Right lobe of liver (tissue), 6 donors: ENCODE measurements at regions not wholly inside any gene's neighbourhood (a gene's known extent, or its start where the extent isn't known, plus 50 kb on each side); places are given as distances from the start of the nearest gene placed in this dataset.

ENCODE experiments used
- ATAC-seq, 4 donors: fragments of 200-7000 bp; cut with Tn5 transposase; one replicate each; pipeline ENCODE4 v1.9.1; 2020; ENCODE audit warnings: mild to moderate bottlenecking in 4 of 4, moderate library complexity in 4 of 4
- DNase-seq, 3 donors: peaks; one replicate each; pipeline ENCODE4 v3.0.0-alpha.2; 2020
- H3K27ac ChIP-seq, 3 donors: fragments of 200-600 bp; one replicate each; pipeline ENCODE4 v1.8.0; 2022
- H3K27me3 ChIP-seq, 2 donors: fragments of 200-600 bp; one replicate each; pipeline ENCODE4 v1.8.0; 2022
- H3K36me3 ChIP-seq, 4 donors: fragments of 200-600 bp; sonication (generic) in 1 of 4; one replicate each; pipeline versions ENCODE4 v1.5.1 to v1.8.0; 2017 to 2022; ENCODE audit warnings: control low read depth in 1 of 4
- H3K4me1 ChIP-seq, 4 donors: fragments of 200-600 bp; sonication (generic) in 1 of 4; one replicate each; pipeline versions ENCODE4 v1.5.1 to v1.8.0; 2017 to 2022; ENCODE audit warnings: control low read depth in 1 of 4
- H3K4me3 ChIP-seq, 3 donors: fragments of 200-600 bp; one replicate each; pipeline ENCODE4 v1.8.0; 2022
- H3K9me3 ChIP-seq, 4 donors: fragments of 200-600 bp; sonication (generic) in 1 of 4; one replicate each; pipeline versions ENCODE4 v1.5.1 to v1.8.0; 2017 to 2022; ENCODE audit warnings: control low read depth in 1 of 4
- POLR2A ChIP-seq: fragments of 450-650 bp; IDR thresholded peaks from one replicate; pipeline ENCODE4 v1.6.1; 2017; ENCODE audit warnings: antibody characterized with exemption, mild to moderate bottlenecking
- WGBS: methylation state at CpG from one replicate; pipeline ENCODE4 v1.1.6; 2018; ENCODE audit warnings: low coverage, low lambda C conversion rate; ENCODE audit not compliant: insufficient coverage; ENCODE audit errors: missing lambda C conversion rate; 5-methylcytosine and 5-hydroxymethylcytosine counted together
- intact Hi-C, 2 donors: fragments of 100-400 bp; cut with DNase I; formaldehyde crosslinking; loops; one replicate each; pipeline versions ENCODE4 v1.11.2 to v1.14.1; 2022
- TF ChIP-seq, protein P1 (sequence below), 4 donors: fragments of 200-600 bp in 3 of 4; fragments of 450-650 bp in 1 of 4; IDR thresholded peaks; one replicate each; pipeline versions ENCODE4 v1.5.1 to v1.8.0; 2016 to 2022; ENCODE audit warnings: antibody characterized with exemption in 4 of 4, mild to moderate bottlenecking in 2 of 4
- donor health status: DM: no; HTN: yes; CAD: no.
- donor health status: DM: no; HTN: no; CAD: no.
- donor health status: DM: no; HTN: no; CAD: no.
- donor health status: DM: no; HTN: yes; CAD: no.
- donor health status: DM: no; HTN: yes; CAD: no.

- intact Hi-C loops, result no loop called here
- no peaks in the 10 kb centered on the region for H3K36me3 ChIP-seq
- no peaks in the 10 kb centered on the region for H3K27me3 ChIP-seq
- no peak overlapping the region for H3K4me3 ChIP-seq
- H3K4me1 ChIP-seq, result no peaks in the 10 kb centered on the region
- no peak overlapping the region for H3K27ac ChIP-seq
- TF ChIP-seq POLR2A, result no peak
- TF ChIP-seq, protein P1, sequence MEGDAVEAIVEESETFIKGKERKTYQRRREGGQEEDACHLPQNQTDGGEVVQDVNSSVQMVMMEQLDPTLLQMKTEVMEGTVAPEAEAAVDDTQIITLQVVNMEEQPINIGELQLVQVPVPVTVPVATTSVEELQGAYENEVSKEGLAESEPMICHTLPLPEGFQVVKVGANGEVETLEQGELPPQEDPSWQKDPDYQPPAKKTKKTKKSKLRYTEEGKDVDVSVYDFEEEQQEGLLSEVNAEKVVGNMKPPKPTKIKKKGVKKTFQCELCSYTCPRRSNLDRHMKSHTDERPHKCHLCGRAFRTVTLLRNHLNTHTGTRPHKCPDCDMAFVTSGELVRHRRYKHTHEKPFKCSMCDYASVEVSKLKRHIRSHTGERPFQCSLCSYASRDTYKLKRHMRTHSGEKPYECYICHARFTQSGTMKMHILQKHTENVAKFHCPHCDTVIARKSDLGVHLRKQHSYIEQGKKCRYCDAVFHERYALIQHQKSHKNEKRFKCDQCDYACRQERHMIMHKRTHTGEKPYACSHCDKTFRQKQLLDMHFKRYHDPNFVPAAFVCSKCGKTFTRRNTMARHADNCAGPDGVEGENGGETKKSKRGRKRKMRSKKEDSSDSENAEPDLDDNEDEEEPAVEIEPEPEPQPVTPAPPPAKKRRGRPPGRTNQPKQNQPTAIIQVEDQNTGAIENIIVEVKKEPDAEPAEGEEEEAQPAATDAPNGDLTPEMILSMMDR (IDR thresholded peaks at IDR 0.05), result no peak
- DNase-seq (no peak), ATAC-seq (no peak)
- no peaks in the 10 kb centered on the region for H3K9me3 ChIP-seq
- WGBS, result 74% methylated on average over 5 of the region's 5 CpGs
Observed at GRCh38 chr4:124899997-124900396, 187.5 kb upstream of the ANKRD50 start.

DNA sequence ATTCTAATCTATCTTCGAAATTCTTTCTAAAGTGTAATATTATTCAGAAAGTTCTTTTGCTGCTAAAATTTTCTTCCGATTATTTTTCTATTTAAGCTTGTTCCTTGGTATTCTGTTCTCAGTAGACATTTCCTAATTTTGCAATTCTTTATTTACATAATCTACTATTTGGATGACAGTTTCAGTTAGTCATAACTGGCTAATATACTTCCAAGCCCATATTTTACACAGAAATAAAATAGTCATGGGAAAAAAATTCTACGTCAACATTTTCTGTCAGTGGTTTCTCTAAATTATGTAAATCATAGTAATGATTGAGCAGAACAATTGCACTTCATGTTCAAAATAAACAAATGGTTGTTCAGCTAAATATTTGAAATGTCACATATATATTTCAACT lies 178.0 kb upstream of the ANKRD50 start:
- Histone ChIP-seq H3K27me3 (no peaks in the 10 kb centered on the region), H3K4me3 (no peak overlapping the region), H3K27ac (no peak overlapping the region), H3K9me3 (no peaks in the 10 kb centered on the region), H3K4me1 (no peaks in the 10 kb centered on the region), H3K36me3 (no peaks in the 10 kb centered on the region)
- intact Hi-C loops, result no loop called here
- TF ChIP-seq, protein P1 (IDR thresholded peaks at IDR 0.05), result no peak
- no peak for TF ChIP-seq POLR2A
- WGBS, result 64% methylated on average over 3 of the region's 3 CpGs
- ATAC-seq (no peak), DNase-seq (no peak)

DNA sequence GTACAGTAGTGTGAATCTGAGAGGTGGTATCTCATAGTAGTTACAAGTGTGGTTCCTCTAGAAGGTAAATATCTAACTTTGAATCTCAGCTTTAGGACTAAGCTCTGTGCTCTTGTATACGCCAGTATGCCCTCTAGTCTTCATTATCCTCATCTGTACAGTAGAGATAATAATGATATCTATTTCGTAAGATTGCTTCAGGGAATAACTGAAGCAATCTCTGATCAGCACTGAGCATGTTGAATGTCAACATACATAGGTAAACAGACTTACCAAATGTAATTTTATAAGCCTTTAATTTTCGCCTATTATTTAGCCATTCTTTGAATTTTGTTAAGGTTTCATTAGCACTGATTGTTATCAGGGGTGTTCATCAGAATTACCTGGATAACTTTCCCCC lies 175.2 kb upstream of the ANKRD50 start:
- H3K4me3 ChIP-seq, result no peak overlapping the region
- TF ChIP-seq, protein P1 (IDR thresholded peaks at IDR 0.05), result no peak
- no peak for TF ChIP-seq POLR2A
- intact Hi-C loops, result no loop called here
- H3K4me1 ChIP-seq, result no peaks in the 10 kb centered on the region
- 67% methylated on average over 3 of the region's 3 CpGs for WGBS
- ATAC-seq (no peak), DNase-seq (no peak)
- H3K27me3 ChIP-seq, result no peaks in the 10 kb centered on the region
- H3K36me3 ChIP-seq, result no peaks in the 10 kb centered on the region
- H3K9me3 ChIP-seq, result no peaks in the 10 kb centered on the region
- H3K27ac ChIP-seq, result no peak overlapping the region

DNA sequence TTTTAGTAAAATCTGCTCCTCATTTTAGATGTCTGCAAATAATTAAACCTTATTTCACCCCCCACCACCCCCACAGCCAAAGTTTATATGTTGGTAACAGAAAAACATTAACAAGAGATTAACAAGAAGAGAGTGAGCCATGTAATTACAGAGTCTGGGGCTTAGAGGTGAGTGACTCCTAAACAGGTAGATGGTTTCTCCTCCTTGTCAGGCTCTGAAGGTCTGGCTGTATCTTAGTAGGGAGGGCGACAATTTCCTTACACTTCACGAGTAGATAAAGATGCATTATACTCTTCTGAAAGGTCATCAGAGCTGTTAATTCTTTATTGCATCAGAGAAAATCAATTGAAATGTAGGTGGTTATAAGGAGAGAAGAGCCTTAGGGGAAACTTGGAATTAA lies 171.8 kb upstream of the ANKRD50 start:
- Histone ChIP-seq H3K4me3 (no peak overlapping the region), H3K27me3 (no peaks in the 10 kb centered on the region), H3K4me1 (no peaks in the 10 kb centered on the region), H3K9me3 (no peaks in the 10 kb centered on the region), H3K27ac (no peak overlapping the region), H3K36me3 (no peaks in the 10 kb centered on the region)
- DNase-seq (no peak), ATAC-seq (no peak)
- TF ChIP-seq POLR2A, result no peak
- TF ChIP-seq, protein P1 (IDR thresholded peaks at IDR 0.05), result no peak
- intact Hi-C loops, result no loop called here
- 78% methylated on average over 2 of the region's 2 CpGs for WGBS

DNA sequence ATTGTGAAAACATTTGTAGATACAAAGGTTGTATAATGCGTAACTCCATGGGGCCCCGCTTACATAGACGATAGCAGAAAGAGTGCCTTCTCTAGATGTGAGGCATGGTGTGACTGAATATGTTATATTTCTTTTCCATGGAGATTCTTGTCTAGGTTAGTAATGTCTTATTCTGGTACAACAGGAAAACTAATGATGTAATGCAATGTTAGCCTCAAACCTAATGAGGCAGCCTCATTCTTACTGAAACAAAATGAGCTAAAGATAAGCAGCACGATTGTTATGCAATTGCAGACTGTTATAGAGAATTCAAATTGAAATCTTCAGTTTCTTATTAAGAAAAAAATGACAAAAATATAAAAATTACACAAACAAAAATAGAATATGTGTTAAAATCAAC lies 171.1 kb upstream of the ANKRD50 start:
- DNase-seq (no peak), ATAC-seq (no peak)
- H3K27me3 ChIP-seq, result no peaks in the 10 kb centered on the region
- no peaks in the 10 kb centered on the region for H3K9me3 ChIP-seq
- WGBS, result 79% methylated on average over 4 of the region's 4 CpGs
- H3K4me1 ChIP-seq, result no peaks in the 10 kb centered on the region
- no peak for TF ChIP-seq POLR2A
- TF ChIP-seq, protein P1 (IDR thresholded peaks at IDR 0.05), result no peak
- H3K36me3 ChIP-seq, result no peaks in the 10 kb centered on the region
- no peak overlapping the region for H3K4me3 ChIP-seq
- intact Hi-C loops, result no loop called here
- H3K27ac ChIP-seq, result no peak overlapping the region
